Sigmoid colon (tissue), 6 donors: ENCODE measurements at regions not wholly inside any gene's neighbourhood (a gene's known extent, or its start where the extent isn't known, plus 50 kb on each side); places are given as distances from the start of the nearest gene placed in this dataset.

Experiments
- DNase-seq: peaks from one replicate; pipeline ENCODE4 v3.0.0-alpha.2; 2019
- H3K27ac ChIP-seq, 4 donors: fragments of 200-600 bp; sonication (generic); one replicate each; pipeline ENCODE4 v1.5.1; 2016 to 2019; ENCODE audit warnings: mild to moderate bottlenecking in 1 of 4
- H3K27me3 ChIP-seq, 3 donors: fragments of 200-600 bp; sonication (generic); one replicate each; pipeline ENCODE4 v1.5.1; 2019; ENCODE audit warnings: mild to moderate bottlenecking in 1 of 3
- H3K36me3 ChIP-seq, 4 donors: fragments of 200-600 bp; sonication (generic); one replicate each; pipeline ENCODE4 v1.5.1; 2016 to 2019
- H3K4me1 ChIP-seq, 4 donors: fragments of 200-600 bp; sonication (generic); one replicate each; pipeline ENCODE4 v1.5.1; 2017 to 2019
- H3K4me3 ChIP-seq, 4 donors: fragments of 200-600 bp; sonication (generic); one replicate each; pipeline ENCODE4 v1.5.1; 2017 to 2019; ENCODE audit warnings: mild to moderate bottlenecking in 2 of 4, moderate library complexity in 1 of 4
- H3K9me3 ChIP-seq, 4 donors: fragments of 200-600 bp in 3 of 4; sonication (generic) in 3 of 4; one replicate each; pipeline versions ENCODE4 v1.5.1 to v1.6.1; 2013 to 2019
- CTCF ChIP-seq, 4 experiments: fragments of 450-650 bp in 3 of 4; fragments of 200-600 bp in 1 of 4; IDR thresholded peaks; one replicate each; pipeline ENCODE4 v1.5.1; 2016 to 2019; ENCODE audit warnings: antibody characterized with exemption in 4 of 4, mild to moderate bottlenecking in 3 of 4, moderate library complexity in 2 of 4
- EP300 ChIP-seq, 4 donors: sonication (generic); formaldehyde crosslinking; IDR thresholded peaks; one replicate each; pipeline ENCODE4 v1.6.1; 2017; ENCODE audit warnings: antibody characterized with exemption in 4 of 4
- POLR2A ChIP-seq, 2 donors: fragments of 450-650 bp; IDR thresholded peaks; one replicate each; pipeline ENCODE4 v1.6.1; 2016; ENCODE audit warnings: antibody characterized with exemption in 2 of 2, mild to moderate bottlenecking in 2 of 2, moderate library complexity in 2 of 2
- POLR2AphosphoS5 ChIP-seq, 4 donors: sonication (generic); formaldehyde crosslinking; IDR thresholded peaks; one replicate each; pipeline ENCODE4 v1.6.1; 2017; ENCODE audit warnings: antibody characterized with exemption in 4 of 4
- WGBS, 2 donors: extraction: QIAGEN DNeasy Blood & Tissue Kit; methylation state at CpG; one replicate each; pipeline ENCODE4 v1.1.7; 2013; 5-methylcytosine and 5-hydroxymethylcytosine counted together
- intact Hi-C: fragments of 100-400 bp; cut with DNase I; formaldehyde crosslinking; loops from one replicate; pipeline ENCODE4 v1.15.1; 2023
- donor health status: healthy with polysubstance abuse.
- donor health status: healthy.

- Histone ChIP-seq H3K27ac (no peak overlapping the region), H3K27me3 (no peaks in the 10 kb centered on the region), H3K9me3 (no peaks in the 10 kb centered on the region), H3K36me3 (no peaks in the 10 kb centered on the region), H3K4me1 (no peaks in the 10 kb centered on the region), H3K4me3 (no peak overlapping the region)
- intact Hi-C loops: no loop called here
- WGBS, 2 donors: 78 to 91% methylated on average over 7 of the region's 7 CpGs
- DNase-seq: no peak
- no peak for TF ChIP-seq POLR2A (IDR thresholded peaks at IDR 0.05)
- no peak for TF ChIP-seq CTCF (IDR thresholded peaks at IDR 0.05)
- TF ChIP-seq POLR2AphosphoS5 (IDR thresholded peaks at IDR 0.05): no peak
- no peak for TF ChIP-seq EP300 (IDR thresholded peaks at IDR 0.05)
Measured at GRCh38 chr6:91221072-91221720, 634.3 kb upstream of the MAP3K7 start.

- H3K4me1 ChIP-seq: no peaks in the 10 kb centered on the region
- H3K27ac ChIP-seq: no peak overlapping the region
- H3K9me3 ChIP-seq: peaks cover 0 to 3% (median 0%) of the 10 kb centered on the region in 4 donors
- intact Hi-C loops: no loop called here
- TF ChIP-seq POLR2A (IDR thresholded peaks at IDR 0.05) (no peak), CTCF (IDR thresholded peaks at IDR 0.05) (no peak), EP300 (IDR thresholded peaks at IDR 0.05) (no peak), POLR2AphosphoS5 (IDR thresholded peaks at IDR 0.05) (no peak)
- H3K27me3 ChIP-seq: no peaks in the 10 kb centered on the region
- no peaks in the 10 kb centered on the region for H3K36me3 ChIP-seq
- no peak overlapping the region for H3K4me3 ChIP-seq
- DNase-seq: no peak
- WGBS, 2 donors: 48 to 81% methylated on average over 5 of the region's 5 CpGs
Measured at GRCh38 chr6:91213229-91213901, 626.5 kb upstream of the MAP3K7 start.

GRCh38 chr6:91198588-91199255, 611.9 kb upstream of the MAP3K7 start:
- Histone ChIP-seq H3K4me3 (no peak overlapping the region), H3K27ac (no peak overlapping the region), H3K27me3 (no peaks in the 10 kb centered on the region), H3K4me1 (no peaks in the 10 kb centered on the region), H3K9me3 (no peaks in the 10 kb centered on the region), H3K36me3 (no peaks in the 10 kb centered on the region)
- TF ChIP-seq EP300 (IDR thresholded peaks at IDR 0.05) (no peak), CTCF (IDR thresholded peaks at IDR 0.05) (no peak), POLR2AphosphoS5 (IDR thresholded peaks at IDR 0.05) (no peak), POLR2A (IDR thresholded peaks at IDR 0.05) (no peak)
- DNase-seq: no peak
- WGBS, 2 donors: 89 to 91% methylated on average over 4 of the region's 4 CpGs
- intact Hi-C loops: no loop called here

GRCh38 chr6:91196729-91197128, 609.9 kb upstream of the MAP3K7 start:
- Histone ChIP-seq H3K4me1 (no peaks in the 10 kb centered on the region), H3K27ac (no peak overlapping the region), H3K4me3 (no peak overlapping the region), H3K27me3 (no peaks in the 10 kb centered on the region), H3K36me3 (no peaks in the 10 kb centered on the region), H3K9me3 (no peaks in the 10 kb centered on the region)
- TF ChIP-seq POLR2A (IDR thresholded peaks at IDR 0.05) (no peak), EP300 (IDR thresholded peaks at IDR 0.05) (no peak), POLR2AphosphoS5 (IDR thresholded peaks at IDR 0.05) (no peak), CTCF (IDR thresholded peaks at IDR 0.05) (no peak)
- intact Hi-C loops: no loop called here
- DNase-seq: no peak
- WGBS, 2 donors: 63 to 78% methylated on average over 1 of the region's 1 CpG
